Breast epithelium (tissue), 3 donors: ENCODE measurements at regions not wholly inside any gene's neighbourhood (a gene's known extent, or its start where the extent isn't known, plus 50 kb on each side); places are given as distances from the start of the nearest gene placed in this dataset.

Experiments used
- POLR2A ChIP-seq: fragments of 450-650 bp; IDR thresholded peaks from one replicate; pipeline ENCODE4 v1.6.1; 2016; ENCODE audit warnings: antibody characterized with exemption, mild to moderate bottlenecking, moderate library complexity
- POLR2AphosphoS5 ChIP-seq, 3 donors: sonication (generic); formaldehyde crosslinking; IDR thresholded peaks; one replicate each; pipeline ENCODE4 v1.6.1; 2017; ENCODE audit warnings: antibody characterized with exemption in 3 of 3
- TF ChIP-seq, protein P1 (sequence below), 3 donors: fragments of 450-650 bp; IDR thresholded peaks; one replicate each; pipeline ENCODE4 v1.5.1; 2016 to 2017; ENCODE audit warnings: antibody characterized with exemption in 3 of 3, mild to moderate bottlenecking in 3 of 3, moderate library complexity in 3 of 3

DNA sequence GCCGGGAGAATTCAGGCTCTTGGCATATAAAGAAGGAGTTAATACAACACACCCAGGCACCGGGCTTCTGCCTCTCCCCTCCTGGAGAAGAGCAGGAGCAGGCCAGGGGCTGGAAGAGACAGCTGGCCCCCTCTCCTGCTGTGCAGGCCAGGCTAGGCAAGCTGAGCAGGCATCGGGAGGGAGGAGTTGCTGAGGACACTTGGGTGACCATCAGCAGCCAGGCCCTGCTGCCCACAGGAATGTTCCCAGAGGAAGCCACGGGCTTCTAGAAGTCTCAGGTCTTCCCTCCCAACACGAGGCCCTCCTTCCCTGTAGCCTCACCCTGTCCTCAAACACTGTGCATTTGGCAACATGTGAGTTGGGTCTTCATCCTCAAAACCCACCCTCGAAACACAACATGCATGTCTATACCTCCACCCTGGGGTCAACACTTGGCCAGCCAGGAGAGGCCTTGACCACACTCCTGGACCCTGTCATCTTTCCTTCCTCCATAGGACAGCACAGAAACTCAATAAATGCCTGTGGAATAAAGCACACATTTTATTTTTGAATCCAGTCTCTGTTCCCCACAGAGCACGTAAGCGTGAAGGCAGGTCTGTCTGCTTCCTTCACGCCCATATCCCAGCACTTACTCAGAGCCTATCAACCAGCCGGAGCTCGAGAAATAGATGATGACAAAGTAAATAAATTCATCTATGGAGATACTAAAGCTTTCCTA lies 433.8 kb upstream of the ID2 start:
- no peak for TF ChIP-seq POLR2AphosphoS5 (IDR thresholded peaks at IDR 0.05)
- TF ChIP-seq, protein P1, sequence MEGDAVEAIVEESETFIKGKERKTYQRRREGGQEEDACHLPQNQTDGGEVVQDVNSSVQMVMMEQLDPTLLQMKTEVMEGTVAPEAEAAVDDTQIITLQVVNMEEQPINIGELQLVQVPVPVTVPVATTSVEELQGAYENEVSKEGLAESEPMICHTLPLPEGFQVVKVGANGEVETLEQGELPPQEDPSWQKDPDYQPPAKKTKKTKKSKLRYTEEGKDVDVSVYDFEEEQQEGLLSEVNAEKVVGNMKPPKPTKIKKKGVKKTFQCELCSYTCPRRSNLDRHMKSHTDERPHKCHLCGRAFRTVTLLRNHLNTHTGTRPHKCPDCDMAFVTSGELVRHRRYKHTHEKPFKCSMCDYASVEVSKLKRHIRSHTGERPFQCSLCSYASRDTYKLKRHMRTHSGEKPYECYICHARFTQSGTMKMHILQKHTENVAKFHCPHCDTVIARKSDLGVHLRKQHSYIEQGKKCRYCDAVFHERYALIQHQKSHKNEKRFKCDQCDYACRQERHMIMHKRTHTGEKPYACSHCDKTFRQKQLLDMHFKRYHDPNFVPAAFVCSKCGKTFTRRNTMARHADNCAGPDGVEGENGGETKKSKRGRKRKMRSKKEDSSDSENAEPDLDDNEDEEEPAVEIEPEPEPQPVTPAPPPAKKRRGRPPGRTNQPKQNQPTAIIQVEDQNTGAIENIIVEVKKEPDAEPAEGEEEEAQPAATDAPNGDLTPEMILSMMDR (IDR thresholded peaks at IDR 0.05), result no peak
- TF ChIP-seq POLR2A, result no peak
